Endothelial cell of umbilical vein (primary cell): ENCODE measurements at regions not wholly inside any gene's neighbourhood (a gene's known extent, or its start where the extent isn't known, plus 50 kb on each side); places are given as distances from the start of the nearest gene placed in this dataset.

Experiments used
- CTCF ChIP-seq, 2 donors: IDR thresholded peaks; 1 replicate in 1 of 2; 2 replicates in 1 of 2; pipeline ENCODE4 v1.5.1; 2011; ENCODE audit warnings: low read length in 2 of 2, mild to moderate bottlenecking in 2 of 2, moderate library complexity in 2 of 2, control low read depth in 1 of 2, inconsistent platforms in 1 of 2, low read depth in 1 of 2; ENCODE audit not compliant: insufficient read depth in 1 of 2; ENCODE audit errors: extremely low read depth in 1 of 2
- EZH2 ChIP-seq: IDR thresholded peaks from 2 replicates; pipeline ENCODE4 v1.6.1; 2012; ENCODE audit warnings: borderline replicate concordance, low read depth, mild to moderate bottlenecking, moderate library complexity, low read length, inconsistent platforms; ENCODE audit not compliant: severe bottlenecking
- FOS ChIP-seq: IDR thresholded peaks from 2 replicates; pipeline ENCODE4 v1.6.1; 2011; ENCODE audit warnings: mild to moderate bottlenecking, low read length, moderate library complexity, borderline replicate concordance; ENCODE audit not compliant: insufficient read depth
- GATA2 ChIP-seq: IDR thresholded peaks from 2 replicates; pipeline ENCODE4 v1.7.0; 2011; ENCODE audit warnings: low read depth, mild to moderate bottlenecking, moderate library complexity, mixed read lengths, low read length; ENCODE audit not compliant: insufficient read length, insufficient read depth
- MAX ChIP-seq: IDR thresholded peaks from 2 replicates; pipeline ENCODE4 v1.6.1; 2011; ENCODE audit not compliant: insufficient read depth, insufficient read length
- MYC ChIP-seq: IDR thresholded peaks from one replicate; pipeline ENCODE4 v1.6.1; 2011; ENCODE audit warnings: mild to moderate bottlenecking, low read depth, low read length
- POLR2A ChIP-seq: IDR thresholded peaks from 2 replicates; pipeline ENCODE4 v1.6.1; 2012; ENCODE audit warnings: low read depth, mild to moderate bottlenecking, control low read depth, low read length

GRCh38 chr2:38230756-38231155 is 146.3 kb downstream of the ATL2 start:
- no peak for TF ChIP-seq EZH2
- TF ChIP-seq GATA2, result no peak
- no peak for TF ChIP-seq POLR2A
- no peak for TF ChIP-seq MAX
- no peak for TF ChIP-seq CTCF (IDR thresholded peaks at IDR 0.05; ENCODE audit: extremely low read depth in 1 of 2, insufficient read depth in 1 of 2, low read depth in 1 of 2, low read length in 2 of 2)
- no peak for TF ChIP-seq FOS
- no peak for TF ChIP-seq MYC
